IMR-90 (cell line): ENCODE measurements at regions not wholly inside any gene's neighbourhood (a gene's known extent, or its start where the extent isn't known, plus 50 kb on each side); places are given as distances from the start of the nearest gene placed in this dataset.

ENCODE experiments used
- ATAC-seq: fragments of 200-7000 bp; cut with Tn5 transposase; 2 replicates; pipeline ENCODE4 v1.9.1; 2020; ENCODE audit warnings: low read depth, mild to moderate bottlenecking, moderate library complexity
- BruUV-seq: library from RNA; stranded (reverse); fragments of 400-500 nt; replicated peaks from 2 replicates; lab custom pipeline; 2021; lab: Mats Ljungman, UMichigan
- CTCF ChIA-PET: fragments of 300-600 bp; formaldehyde crosslinking; extraction: SDS; loops from one replicate; lab custom pipeline; 2021; ENCODE audit warnings: antibody characterized with exemption; lab: Yijun Ruan, JAX
- POLR2A ChIA-PET: fragments of 300-600 bp; sonication (Branson Sonifier 250); formaldehyde crosslinking; loops from one replicate; lab custom pipeline; 2022; ENCODE audit warnings: antibody characterized with exemption; ENCODE audit not compliant: unreplicated experiment; lab: Charles Lee
- DNase-seq: peaks from one replicate; pipeline ENCODE4 v3.0.0; 2013
- H2AFZ ChIP-seq: replicated peaks from 2 replicates; pipeline ENCODE3; 2013; ENCODE audit warnings: low read length, mild to moderate bottlenecking; ENCODE audit not compliant: poor library complexity
- H2AK5ac ChIP-seq: 2 replicates; pipeline ENCODE4 v1.6.1; 2013; ENCODE audit warnings: low read depth, low read length, inconsistent platforms
- H2AK9ac ChIP-seq: replicated peaks from 2 replicates; pipeline ENCODE3; 2013; ENCODE audit warnings: mild to moderate bottlenecking, low read depth, low read length, moderate library complexity; ENCODE audit not compliant: poor library complexity
- H2BK120ac ChIP-seq: 2 replicates; pipeline ENCODE4 v1.6.1; 2013; ENCODE audit warnings: low read depth, low read length, inconsistent platforms
- H2BK15ac ChIP-seq: 3 replicates; pipeline ENCODE4 v1.6.1; 2013; ENCODE audit warnings: low read depth, low read length, inconsistent platforms
- H2BK20ac ChIP-seq: 2 replicates; pipeline ENCODE4 v1.6.1; 2013; ENCODE audit warnings: low read depth, mild to moderate bottlenecking, inconsistent platforms, low read length, moderate library complexity
- H2BK5ac ChIP-seq: 2 replicates; pipeline ENCODE4 v1.6.1; 2013; ENCODE audit warnings: mild to moderate bottlenecking, low read depth, low read length, inconsistent platforms; ENCODE audit not compliant: poor library complexity, severe bottlenecking
- H3K14ac ChIP-seq: replicated peaks from 2 replicates; pipeline ENCODE4 v1.6.1; 2013; ENCODE audit warnings: low read depth, low read length, inconsistent platforms
- H3K18ac ChIP-seq: 2 replicates; pipeline ENCODE4 v1.6.1; 2013; ENCODE audit warnings: low read depth, low read length, control low read depth
- H3K23ac ChIP-seq: 2 replicates; pipeline ENCODE4 v1.6.1; 2013; ENCODE audit warnings: low read depth, low read length, inconsistent platforms
- H3K27ac ChIP-seq: 2 replicates; pipeline ENCODE4 v1.5.1; 2013; ENCODE audit warnings: mild to moderate bottlenecking, control low read depth, low read length; ENCODE audit not compliant: insufficient read depth
- H3K27me3 ChIP-seq: 2 replicates; pipeline ENCODE4 v1.6.1; 2013; ENCODE audit warnings: low read length; ENCODE audit not compliant: control insufficient read depth, insufficient read depth
- H3K36me3 ChIP-seq: 2 replicates; pipeline ENCODE4 v1.6.1; 2013; ENCODE audit warnings: low read length, mixed read lengths; ENCODE audit not compliant: control insufficient read depth, insufficient read depth
- H3K4ac ChIP-seq: 2 replicates; pipeline ENCODE4 v1.6.1; 2013; ENCODE audit warnings: low read depth, low read length, inconsistent platforms
- H3K4me1 ChIP-seq: 2 replicates; pipeline ENCODE4 v1.6.1; 2013; ENCODE audit warnings: low read length, mixed read lengths; ENCODE audit not compliant: control insufficient read depth, insufficient read depth
- H3K4me2 ChIP-seq: 2 replicates; pipeline ENCODE4 v1.6.1; 2013; ENCODE audit warnings: low read depth, mild to moderate bottlenecking, control low read depth, low read length, moderate library complexity
- H3K4me3 ChIP-seq: 2 replicates; pipeline ENCODE4 v1.5.1; 2013; ENCODE audit warnings: low read depth, mild to moderate bottlenecking, control low read depth, low read length, moderate library complexity; ENCODE audit not compliant: insufficient read depth
- H3K56ac ChIP-seq: 2 replicates; pipeline ENCODE4 v1.6.1; 2013; ENCODE audit warnings: low read length, inconsistent platforms; ENCODE audit not compliant: insufficient read depth; ENCODE audit errors: extremely low read depth
- H3K79me1 ChIP-seq, 2 experiments: 2 replicates each; pipeline ENCODE4 v1.6.1; 2013; ENCODE audit warnings: low read length in 2 of 2, inconsistent platforms in 1 of 2, low read depth in 1 of 2
- H3K9ac ChIP-seq: 2 replicates; pipeline ENCODE4 v1.6.1; 2013; ENCODE audit warnings: low read depth, low read length, control low read depth
- H3K9me1 ChIP-seq: 2 replicates; pipeline ENCODE4 v1.6.1; 2013; ENCODE audit warnings: low read length, inconsistent platforms; ENCODE audit not compliant: insufficient read depth
- H3K9me3 ChIP-seq: 2 replicates; pipeline ENCODE4 v1.6.1; 2013; ENCODE audit warnings: low read length; ENCODE audit not compliant: control insufficient read depth, insufficient read depth
- H4K20me1 ChIP-seq: 2 replicates; pipeline ENCODE4 v1.6.1; 2013; ENCODE audit warnings: low read length, inconsistent platforms; ENCODE audit not compliant: insufficient read depth
- H4K5ac ChIP-seq: 2 replicates; pipeline ENCODE4 v1.6.1; 2013; ENCODE audit warnings: mild to moderate bottlenecking, low read depth, low read length, control low read depth
- H4K8ac ChIP-seq, 2 experiments: 2 replicates each; pipeline ENCODE4 v1.6.1; 2013; ENCODE audit warnings: low read depth in 2 of 2, low read length in 2 of 2, control low read depth in 1 of 2, inconsistent platforms in 1 of 2
- H4K91ac ChIP-seq: 2 replicates; pipeline ENCODE4 v1.6.1; 2013; ENCODE audit warnings: low read depth, low read length, inconsistent platforms; ENCODE audit not compliant: insufficient read depth
- BHLHE40 ChIP-seq: fragments of 150-350 bp; IDR thresholded peaks from 2 replicates; pipeline ENCODE4 v1.6.1; 2016; ENCODE audit warnings: mild to moderate bottlenecking, low read depth, low read length
- CEBPB ChIP-seq: IDR thresholded peaks from 2 replicates; pipeline ENCODE4 v1.6.1; 2012; ENCODE audit warnings: low read depth, low read length, improper control_type of control experiment
- ELK1 ChIP-seq: fragments of 150-350 bp; IDR thresholded peaks from 2 replicates; pipeline ENCODE4 v1.6.1; 2016; ENCODE audit warnings: low read depth, mild to moderate bottlenecking, low read length, moderate library complexity, borderline replicate concordance
- FOS ChIP-seq: fragments of 150-350 bp; IDR thresholded peaks from 2 replicates; pipeline ENCODE4 v1.6.1; 2016; ENCODE audit warnings: low read depth, low read length
- MAFK ChIP-seq: IDR thresholded peaks from 2 replicates; pipeline ENCODE4 v1.6.1; 2012; ENCODE audit warnings: low read depth, low read length, improper control_type of control experiment
- MAZ ChIP-seq: IDR thresholded peaks from 2 replicates; pipeline ENCODE4 v1.6.1; 2012; ENCODE audit warnings: low read depth, mild to moderate bottlenecking, low read length, improper control_type of control experiment, moderate library complexity, borderline replicate concordance
- MXI1 ChIP-seq: IDR thresholded peaks from 2 replicates; pipeline ENCODE4 v1.6.1; 2012; ENCODE audit warnings: low read depth, mild to moderate bottlenecking, low read length, moderate library complexity, borderline replicate concordance
- NFE2L2 ChIP-seq: fragments of 150-350 bp; IDR thresholded peaks from 2 replicates; pipeline ENCODE4 v1.6.1; 2016; ENCODE audit warnings: low read depth, mild to moderate bottlenecking, low read length
- POLR2A ChIP-seq: IDR thresholded peaks from 2 replicates; pipeline ENCODE4 v1.6.1; 2012; ENCODE audit warnings: mild to moderate bottlenecking, low read depth, low read length
- RAD21 ChIP-seq: IDR thresholded peaks from 2 replicates; pipeline ENCODE4 v1.6.1; 2012; ENCODE audit warnings: low read length, improper control_type of control experiment
- RCOR1 ChIP-seq: IDR thresholded peaks from 2 replicates; pipeline ENCODE4 v1.6.1; 2012; ENCODE audit warnings: mild to moderate bottlenecking, low read length, improper control_type of control experiment; ENCODE audit not compliant: insufficient replicate concordance
- SMC3 ChIP-seq: fragments of 150-350 bp; IDR thresholded peaks from 2 replicates; pipeline ENCODE4 v1.6.1; 2016; ENCODE audit warnings: low read depth, mild to moderate bottlenecking, antibody characterized with exemption, low read length, moderate library complexity
- USF2 ChIP-seq: fragments of 150-350 bp; IDR thresholded peaks from 2 replicates; pipeline ENCODE4 v1.6.1; 2017; ENCODE audit warnings: mild to moderate bottlenecking, antibody characterized with exemption, low read length, low read depth
- dilution Hi-C: fragments of 300-500 bp; cut with HindIII; formaldehyde crosslinking; loops from one replicate; pipeline ENCODE4 v1.14.3; 2018; ENCODE audit warnings: low sequenced_read_pairs; ENCODE audit not compliant: unreplicated experiment
- in situ Hi-C: fragments of 300-500 bp; cut with MboI; formaldehyde crosslinking; loops from 3 replicates; pipeline ENCODE4 v1.14.3; 2019; ENCODE audit warnings: low sequenced_read_pairs, inconsistent platforms, mixed read lengths
- intact Hi-C: fragments of 100-400 bp; cut with micrococcal nuclease; formaldehyde crosslinking; loops from 2 replicates; pipeline ENCODE4 v1.10.0; 2022

GRCh38 chr7:42445691-42446090 is 208.7 kb upstream of the GLI3 start:
- Histone ChIP-seq H3K36me3 (no peaks in the 10 kb centered on the region), H3K18ac (no peak overlapping the region), H2BK5ac (no peak overlapping the region), H2AK9ac (no peak overlapping the region), H3K9me1 (no peaks in the 10 kb centered on the region), H2AFZ (no peak overlapping the region), H4K5ac (no peak overlapping the region), H4K8ac (no peak overlapping the region), H3K79me1 (no peaks in the 10 kb centered on the region), H3K27me3 (no peaks in the 10 kb centered on the region; the same call in 1 of the 2 replicates), H3K56ac (no peak overlapping the region), H2BK20ac (no peak overlapping the region), H2BK120ac (no peak overlapping the region), H3K27ac (no peak overlapping the region), H3K23ac (no peak overlapping the region), H3K14ac (no peak overlapping the region), H3K4me2 (no peak overlapping the region), H3K9me3 (no peaks in the 10 kb centered on the region), H3K4me3 (no peak overlapping the region), H4K91ac (no peak overlapping the region), H3K4me1 (no peaks in the 10 kb centered on the region), H3K9ac (no peak overlapping the region), H3K4ac (no peak overlapping the region), H2AK5ac (no peak overlapping the region), H4K20me1 (no peaks in the 10 kb centered on the region), H2BK15ac (no peak overlapping the region)
- no peak for DNase-seq
- in situ Hi-C loops = no loop called here
- TF ChIP-seq MAFK (no peak), MXI1 (no peak), FOS (no peak), NFE2L2 (no peak), CEBPB (no peak), RAD21 (no peak), ELK1 (no peak), MAZ (no peak), SMC3 (no peak), USF2 (no peak), POLR2A (no peak), BHLHE40 (no peak), RCOR1 (no peak)
- no TSS peak for BruUV-seq
- no peak for ATAC-seq
- dilution Hi-C loops = no loop called here
- CTCF ChIA-PET = interaction anchor here (0.9 kb wide), 1 partner anchor 390 kb away, joined by 3 read pairs; no protein-coding TSS in a partner anchor
- POLR2A ChIA-PET = no interaction called here
- intact Hi-C loops = no loop called here
